ENCODE measurements at regions not wholly inside any gene's neighbourhood (a gene's known extent, or its start where the extent isn't known, plus 50 kb on each side); places are given as distances from the start of the nearest gene placed in this dataset.

GRCh38 chr20:40958598-40958997, 70.0 kb upstream of the TOP1 start:
- TF ChIP-seq ZNF234 (CRISPR knock-in tag; conservative IDR thresholded peaks at IDR 0.05) (no peak), POLR2A (IDR thresholded peaks at IDR 0.05; ENCODE audit: insufficient read depth in 1 of 2, low read depth in 2 of 2, low read length in 2 of 2) (no peak), ZNF354B (CRISPR knock-in tag; IDR thresholded peaks at IDR 0.05) (no peak), TCF7L2 (IDR thresholded peaks at IDR 0.05; ENCODE audit: low read depth, low read length) (no peak), THRA (CRISPR knock-in tag; IDR thresholded peaks at IDR 0.05; ENCODE audit: borderline replicate concordance) (no peak), ZNF274 (CRISPR knock-in tag; IDR thresholded peaks at IDR 0.05) (no peak), GTF2F1 (IDR thresholded peaks at IDR 0.05; ENCODE audit: low read length) (no peak), ZBTB7A (CRISPR knock-in tag; IDR thresholded peaks at IDR 0.05) (no peak), REST (IDR thresholded peaks at IDR 0.05; ENCODE audit: borderline replicate concordance in 1 of 2, low read depth in 1 of 2, low read length in 2 of 2) (no peak), SMAD1 (CRISPR knock-in tag; IDR thresholded peaks at IDR 0.05; ENCODE audit: borderline replicate concordance, low read depth) (no peak), ZNF264 (CRISPR knock-in tag; IDR thresholded peaks at IDR 0.05) (no peak), KLF9 (CRISPR knock-in tag; IDR thresholded peaks at IDR 0.05; ENCODE audit: low read depth) (no peak)
